COLO668 (cell line): ENCODE measurements at regions not wholly inside any gene's neighbourhood (a gene's known extent, or its start where the extent isn't known, plus 50 kb on each side); places are given as distances from the start of the nearest gene placed in this dataset.

Experiments used
- DNase-seq: peaks from one replicate; lab custom pipeline; 2025; ENCODE audit not compliant: unreplicated experiment; lab: John Stamatoyannopoulos, UW

GRCh38 chr15:87293031-87293430 is 963.5 kb downstream of the NTRK3 start:
- no peak for DNase-seq

GRCh38 chr15:87287156-87287555 is 969.4 kb downstream of the NTRK3 start:
- DNase-seq: no peak

GRCh38 chr15:87269566-87269965 is 987.0 kb downstream of the NTRK3 start:
- no peak for DNase-seq

GRCh38 chr15:87268675-87269074 is 987.9 kb downstream of the NTRK3 start:
- no peak for DNase-seq

- no peak for DNase-seq
Observed at GRCh38 chr15:87267798-87268197, 988.7 kb downstream of the NTRK3 start.

- DNase-seq: no peak
Observed at GRCh38 chr15:87263871-87264270, 992.7 kb downstream of the NTRK3 start.

- no peak for DNase-seq
Observed at GRCh38 chr15:87263296-87263695, 993.2 kb downstream of the NTRK3 start.

GRCh38 chr15:87245592-87245991 is 1010.9 kb downstream of the NTRK3 start:
- DNase-seq: no peak

- no peak for DNase-seq
Observed at GRCh38 chr15:87243474-87243873, 1013.1 kb downstream of the NTRK3 start.

GRCh38 chr15:87239582-87240230 is 1016.8 kb downstream of the NTRK3 start:
- no peak for DNase-seq

GRCh38 chr15:87238451-87239068 is 1018.0 kb downstream of the NTRK3 start:
- no peak for DNase-seq

- no peak for DNase-seq
Observed at GRCh38 chr15:87228460-87228859, 1028.1 kb downstream of the NTRK3 start.

GRCh38 chr15:87227846-87228245 is 1028.7 kb downstream of the NTRK3 start:
- DNase-seq: no peak

GRCh38 chr15:87225436-87225835 is 1031.1 kb downstream of the NTRK3 start:
- DNase-seq: no peak

- DNase-seq: no peak
Observed at GRCh38 chr15:87224404-87224803, 1032.1 kb downstream of the NTRK3 start.

GRCh38 chr15:87219650-87220615 is 1036.6 kb downstream of the NTRK3 start:
- DNase-seq: no peak

GRCh38 chr15:87215100-87215499 is 1041.4 kb downstream of the NTRK3 start:
- DNase-seq: no peak

- DNase-seq: no peak
Observed at GRCh38 chr15:87213626-87214025, 1042.9 kb downstream of the NTRK3 start.

GRCh38 chr15:87212041-87212440 is 1044.5 kb downstream of the NTRK3 start:
- DNase-seq: no peak

- no peak for DNase-seq
Observed at GRCh38 chr15:87211547-87211946, 1045.0 kb downstream of the NTRK3 start.

- no peak for DNase-seq
Observed at GRCh38 chr15:87209891-87210689, 1046.4 kb downstream of the NTRK3 start.
